ENCODE measurements at regions not wholly inside any gene's neighbourhood (a gene's known extent, or its start where the extent isn't known, plus 50 kb on each side); places are given as distances from the start of the nearest gene placed in this dataset.

- TF ChIP-seq CTCF (optimal IDR thresholded peaks at IDR 0.05 in 1 of 3, IDR thresholded peaks at IDR 0.05 in 1 of 3, conservative IDR thresholded peaks at IDR 0.05 in 1 of 3; ENCODE audit: extremely low read depth in 1 of 3, insufficient read depth in 2 of 3, low read length in 3 of 3) (no peak), EZH2 (IDR thresholded peaks at IDR 0.05; ENCODE audit: low read length) (no peak)
These were observed 87.3 kb downstream of the ADRA2C start for GRCh38 chr4:3853388-3854035.
